GM12873 (cell line): ENCODE measurements at regions not wholly inside any gene's neighbourhood (a gene's known extent, or its start where the extent isn't known, plus 50 kb on each side); places are given as distances from the start of the nearest gene placed in this dataset.

Source experiments
- TF ChIP-seq, protein P1 (sequence below): IDR thresholded peaks from 2 replicates; pipeline ENCODE4 v1.5.1; 2012; ENCODE audit warnings: low read depth, mild to moderate bottlenecking, moderate library complexity, low read length, control low read depth; ENCODE audit not compliant: insufficient read depth; ENCODE audit errors: missing control alignments

DNA sequence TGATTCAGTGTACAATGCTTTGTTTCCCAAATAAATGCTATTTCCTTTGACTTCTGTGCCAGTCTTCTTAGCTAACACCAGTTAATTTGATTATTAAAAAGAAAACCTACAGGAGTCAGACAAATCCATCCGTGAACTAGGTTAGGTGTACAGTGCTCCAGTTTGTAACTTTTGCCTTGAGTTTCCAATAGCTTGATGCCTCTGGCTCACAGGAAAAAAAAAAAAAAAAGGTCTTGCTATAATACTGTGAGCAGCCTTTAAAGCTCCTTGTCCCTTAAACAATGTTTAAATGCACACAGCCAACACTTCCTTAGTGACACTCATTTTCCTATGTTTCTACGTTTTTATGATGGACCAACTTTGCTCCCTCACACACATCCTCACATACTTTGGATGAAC, 71.8 kb upstream of the TMX1 start:
- TF ChIP-seq, protein P1, sequence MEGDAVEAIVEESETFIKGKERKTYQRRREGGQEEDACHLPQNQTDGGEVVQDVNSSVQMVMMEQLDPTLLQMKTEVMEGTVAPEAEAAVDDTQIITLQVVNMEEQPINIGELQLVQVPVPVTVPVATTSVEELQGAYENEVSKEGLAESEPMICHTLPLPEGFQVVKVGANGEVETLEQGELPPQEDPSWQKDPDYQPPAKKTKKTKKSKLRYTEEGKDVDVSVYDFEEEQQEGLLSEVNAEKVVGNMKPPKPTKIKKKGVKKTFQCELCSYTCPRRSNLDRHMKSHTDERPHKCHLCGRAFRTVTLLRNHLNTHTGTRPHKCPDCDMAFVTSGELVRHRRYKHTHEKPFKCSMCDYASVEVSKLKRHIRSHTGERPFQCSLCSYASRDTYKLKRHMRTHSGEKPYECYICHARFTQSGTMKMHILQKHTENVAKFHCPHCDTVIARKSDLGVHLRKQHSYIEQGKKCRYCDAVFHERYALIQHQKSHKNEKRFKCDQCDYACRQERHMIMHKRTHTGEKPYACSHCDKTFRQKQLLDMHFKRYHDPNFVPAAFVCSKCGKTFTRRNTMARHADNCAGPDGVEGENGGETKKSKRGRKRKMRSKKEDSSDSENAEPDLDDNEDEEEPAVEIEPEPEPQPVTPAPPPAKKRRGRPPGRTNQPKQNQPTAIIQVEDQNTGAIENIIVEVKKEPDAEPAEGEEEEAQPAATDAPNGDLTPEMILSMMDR = no peak

DNA sequence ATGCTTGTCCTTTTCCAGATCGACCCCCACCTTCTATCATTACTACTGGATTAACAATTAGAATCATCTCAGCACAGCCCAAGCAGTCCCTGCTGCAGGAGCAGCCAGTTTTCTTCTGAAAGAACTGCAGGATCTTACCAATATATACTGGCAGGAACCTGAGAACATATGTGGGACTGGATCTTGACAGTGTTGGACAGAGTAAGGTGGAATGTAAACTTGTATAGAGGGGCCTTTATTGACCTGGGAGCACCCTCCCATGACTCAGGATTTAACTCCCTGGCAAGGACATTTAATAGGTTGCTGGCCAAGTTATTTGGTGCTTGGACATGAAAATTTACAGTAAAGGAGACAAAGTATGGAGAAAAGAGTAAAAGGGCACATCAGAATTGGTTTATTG, 66.2 kb upstream of the TMX1 start:
- TF ChIP-seq, protein P1 = no peak

DNA sequence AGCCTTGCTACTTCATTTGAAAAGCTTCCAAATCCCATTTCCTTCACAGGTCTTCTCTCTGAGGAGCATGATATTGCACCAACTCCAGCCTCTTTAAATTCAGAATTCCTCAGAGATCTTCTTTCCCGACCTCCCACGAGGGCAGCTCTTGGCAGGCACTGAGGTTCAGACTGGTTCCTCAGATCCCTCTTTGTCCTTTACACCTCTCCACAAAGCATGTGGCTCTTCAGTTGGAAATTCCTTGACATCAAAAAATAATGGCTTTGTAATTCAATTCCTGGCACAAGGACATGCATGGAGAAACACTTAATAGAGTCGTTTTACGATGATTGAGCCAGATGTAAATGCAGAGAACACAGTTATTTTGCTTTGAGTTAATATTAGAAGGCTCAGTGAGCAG, 63.2 kb upstream of the TMX1 start:
- TF ChIP-seq, protein P1 = no peak

DNA sequence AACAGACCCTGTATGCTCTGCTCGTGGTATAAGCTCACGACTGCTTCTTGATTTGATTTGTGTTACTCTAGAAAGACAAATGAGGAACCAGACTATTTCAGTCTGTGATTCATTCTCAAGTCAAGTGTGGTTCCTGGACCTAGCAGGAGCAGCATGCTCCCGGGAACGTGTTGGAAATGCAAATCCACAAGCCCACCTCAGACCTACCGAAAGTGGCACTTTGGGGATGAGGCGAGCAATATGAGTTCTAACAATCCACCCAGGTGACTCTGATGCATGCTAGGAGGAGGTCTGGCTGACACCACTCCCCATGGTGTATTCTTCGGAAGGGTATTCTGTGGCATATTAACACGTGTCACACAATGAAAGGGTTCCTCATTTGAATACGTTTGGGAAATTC, 59.5 kb upstream of the TMX1 start:
- TF ChIP-seq, protein P1 = no peak

DNA sequence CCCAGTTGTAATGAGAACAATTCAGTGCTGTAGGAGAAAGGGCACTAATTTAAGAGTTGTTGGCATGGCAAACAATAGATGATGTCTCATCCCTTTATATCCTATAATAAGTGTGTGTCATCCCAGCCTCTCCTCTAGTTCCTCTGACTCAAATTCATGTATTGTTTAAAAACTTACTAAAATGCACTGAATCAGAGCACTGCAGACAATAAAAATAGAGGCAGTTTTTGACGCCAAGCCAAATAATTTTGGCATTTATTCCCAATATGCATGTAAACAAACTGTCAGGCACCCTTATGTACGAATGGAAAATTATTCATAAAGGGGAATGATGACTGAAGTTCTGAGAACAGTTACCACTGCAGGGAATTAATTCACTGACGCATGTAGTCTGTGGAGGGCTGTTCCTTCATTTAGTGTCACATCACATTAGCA, 57.9 kb upstream of the TMX1 start:
- TF ChIP-seq, protein P1 = no peak

DNA sequence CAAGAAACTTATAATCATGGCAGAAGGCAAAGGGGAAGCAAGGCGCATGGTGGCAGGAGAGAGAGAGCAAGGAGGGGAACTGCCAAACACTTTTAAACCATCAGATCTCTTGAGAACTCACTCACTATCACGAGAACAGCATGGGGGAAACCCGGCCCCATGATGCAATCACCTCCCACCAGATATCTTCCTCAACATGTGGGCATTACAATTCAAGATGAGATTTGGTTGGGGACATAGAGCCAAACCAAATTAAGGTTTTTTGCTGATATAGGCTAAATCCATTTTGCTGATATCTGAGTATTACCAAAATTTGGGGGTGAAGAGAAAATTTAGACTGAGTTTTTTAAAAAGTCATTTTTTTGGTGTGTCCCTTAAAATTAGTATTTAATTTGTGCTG, 54.9 kb upstream of the TMX1 start:
- TF ChIP-seq, protein P1 = no peak

DNA sequence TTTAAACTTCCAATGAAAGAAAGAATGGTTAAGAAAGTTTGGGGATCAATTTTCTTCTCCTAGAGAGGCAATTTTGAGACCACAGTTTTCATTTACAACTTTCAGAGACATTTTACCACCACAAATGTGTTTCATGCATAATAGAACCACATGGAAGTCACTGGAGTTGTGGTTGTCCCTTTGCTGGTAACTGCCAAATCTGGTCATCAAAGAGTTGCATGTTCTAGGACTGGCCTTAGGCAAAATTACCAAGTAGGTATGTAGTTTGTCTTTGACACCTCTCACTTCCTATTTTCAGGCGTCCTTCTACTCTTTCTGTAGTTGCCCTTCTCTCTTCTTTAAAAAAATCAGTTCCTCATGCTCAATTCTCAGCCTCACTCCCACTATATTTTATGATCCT, 54.3 kb upstream of the TMX1 start:
- TF ChIP-seq, protein P1 = no peak

DNA sequence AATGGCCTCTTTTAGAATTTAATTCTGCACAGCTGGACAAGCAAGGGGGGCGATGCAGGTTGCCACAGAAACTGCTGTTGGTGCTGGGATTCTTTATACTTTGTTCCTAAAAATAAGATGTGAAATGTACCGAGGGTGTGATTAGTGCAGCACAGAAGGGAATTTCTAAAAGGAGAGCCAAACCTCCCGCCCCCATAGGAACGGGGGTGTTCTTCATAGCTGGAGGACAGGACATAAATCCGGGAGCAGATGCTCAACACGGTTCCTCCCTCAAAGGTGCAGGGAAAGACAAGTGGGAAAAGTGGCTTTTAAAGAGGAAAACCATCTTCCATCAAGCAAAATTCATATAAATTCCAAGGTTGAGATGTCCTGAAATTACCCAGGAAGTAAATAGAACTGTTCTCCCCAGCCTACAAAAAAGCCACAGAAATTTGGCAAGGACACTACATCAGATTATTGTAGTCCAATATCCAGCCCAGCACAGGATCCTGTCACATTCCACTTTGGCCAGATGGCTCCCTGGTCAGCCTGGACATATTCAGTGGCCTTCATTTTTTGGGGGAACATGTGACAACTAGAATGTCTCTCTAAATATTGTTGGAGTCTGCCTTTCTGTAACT, 51.4 kb upstream of the TMX1 start:
- TF ChIP-seq, protein P1 = no peak
